Lower leg skin (tissue), 4 donors: ENCODE measurements at regions not wholly inside any gene's neighbourhood (a gene's known extent, or its start where the extent isn't known, plus 50 kb on each side); places are given as distances from the start of the nearest gene placed in this dataset.

Experiments
- DNase-seq, 2 donors: peaks; one replicate each; pipeline ENCODE4 v3.0.0-alpha.2; 2019; ENCODE audit warnings: low spot score in 2 of 2
- H3K4me3 ChIP-seq: fragments of 200-600 bp; sonication (generic); 2 replicates; pipeline ENCODE4 v1.5.1; 2017; ENCODE audit warnings: mild to moderate bottlenecking, low read depth; ENCODE audit not compliant: poor library complexity, severe bottlenecking
- CTCF ChIP-seq, 3 donors: fragments of 450-650 bp; IDR thresholded peaks; one replicate each; pipeline ENCODE4 v1.5.1; 2016; ENCODE audit warnings: antibody characterized with exemption in 3 of 3, mild to moderate bottlenecking in 3 of 3, moderate library complexity in 2 of 3
- POLR2A ChIP-seq, 2 donors: fragments of 450-650 bp; IDR thresholded peaks; one replicate each; pipeline ENCODE4 v1.6.1; 2016 to 2017; ENCODE audit warnings: antibody characterized with exemption in 2 of 2, mild to moderate bottlenecking in 1 of 2, moderate library complexity in 1 of 2
- WGBS, 2 donors: methylation state at CpG; one replicate each; pipeline ENCODE4 v1.1.5; 2018; 5-methylcytosine and 5-hydroxymethylcytosine counted together
- intact Hi-C: fragments of 100-400 bp; cut with DNase I; formaldehyde crosslinking; loops from one replicate; pipeline ENCODE4 v1.15.0; 2023; ENCODE audit warnings: low total_unique reads

GRCh38 chr6:65786815-65787214 lies 79.8 kb upstream of the EYS start:
- intact Hi-C loops = no loop called here
- TF ChIP-seq CTCF (IDR thresholded peaks at IDR 0.05) (no peak), POLR2A (IDR thresholded peaks at IDR 0.05) (no peak)
- no peak for DNase-seq
- 92 to 95% methylated on average over 8 of the region's 8 CpGs for WGBS, 2 donors
- H3K4me3 ChIP-seq = no peak overlapping the region

- TF ChIP-seq CTCF (IDR thresholded peaks at IDR 0.05) (no peak), POLR2A (IDR thresholded peaks at IDR 0.05) (no peak)
- no peak for DNase-seq
- no peak overlapping the region for H3K4me3 ChIP-seq
- intact Hi-C loops = no loop called here
- WGBS, 2 donors = 91 to 94% methylated on average over 4 of the region's 4 CpGs
Measured at GRCh38 chr6:65780691-65781090, 73.7 kb upstream of the EYS start.

GRCh38 chr6:65776332-65776731 lies 69.3 kb upstream of the EYS start:
- no peak for TF ChIP-seq POLR2A (IDR thresholded peaks at IDR 0.05)
- no peak for TF ChIP-seq CTCF (IDR thresholded peaks at IDR 0.05)
- DNase-seq = no peak
- H3K4me3 ChIP-seq = no peak overlapping the region
- WGBS, 2 donors = 49 to 56% methylated on average over 4 of the region's 4 CpGs
- intact Hi-C loops = no loop called here

- WGBS, 2 donors = 97% methylated on average over 3 of the region's 3 CpGs
- no peak for DNase-seq
- TF ChIP-seq POLR2A (IDR thresholded peaks at IDR 0.05) = no peak
- no peak for TF ChIP-seq CTCF (IDR thresholded peaks at IDR 0.05)
- H3K4me3 ChIP-seq = no peak overlapping the region
- intact Hi-C loops = no loop called here
Measured at GRCh38 chr6:65771946-65772345, 64.9 kb upstream of the EYS start.

GRCh38 chr6:65761890-65762289 lies 54.9 kb upstream of the EYS start:
- no peak for TF ChIP-seq POLR2A (IDR thresholded peaks at IDR 0.05)
- no peak for TF ChIP-seq CTCF (IDR thresholded peaks at IDR 0.05)
- no peak overlapping the region for H3K4me3 ChIP-seq
- intact Hi-C loops = no loop called here
- DNase-seq = no peak
- WGBS, 2 donors = 75 to 82% methylated on average over 4 of the region's 4 CpGs

GRCh38 chr6:65760285-65760684 lies 53.3 kb upstream of the EYS start:
- no peak overlapping the region for H3K4me3 ChIP-seq
- WGBS, 2 donors = 76 to 85% methylated on average over 1 of the region's 1 CpG
- intact Hi-C loops = no loop called here
- DNase-seq = no peak
- TF ChIP-seq CTCF (IDR thresholded peaks at IDR 0.05) = no peak
- no peak for TF ChIP-seq POLR2A (IDR thresholded peaks at IDR 0.05)
